CD4-positive, alpha-beta T cell treated with Interleukin-4 for 4 hours (primary cell): ENCODE measurements at regions not wholly inside any gene's neighbourhood (a gene's known extent, or its start where the extent isn't known, plus 50 kb on each side); places are given as distances from the start of the nearest gene placed in this dataset.

ENCODE experiments used
- DNase-seq: peaks from one replicate; pipeline ENCODE4 v3.0.0-alpha.2; 2020

DNA sequence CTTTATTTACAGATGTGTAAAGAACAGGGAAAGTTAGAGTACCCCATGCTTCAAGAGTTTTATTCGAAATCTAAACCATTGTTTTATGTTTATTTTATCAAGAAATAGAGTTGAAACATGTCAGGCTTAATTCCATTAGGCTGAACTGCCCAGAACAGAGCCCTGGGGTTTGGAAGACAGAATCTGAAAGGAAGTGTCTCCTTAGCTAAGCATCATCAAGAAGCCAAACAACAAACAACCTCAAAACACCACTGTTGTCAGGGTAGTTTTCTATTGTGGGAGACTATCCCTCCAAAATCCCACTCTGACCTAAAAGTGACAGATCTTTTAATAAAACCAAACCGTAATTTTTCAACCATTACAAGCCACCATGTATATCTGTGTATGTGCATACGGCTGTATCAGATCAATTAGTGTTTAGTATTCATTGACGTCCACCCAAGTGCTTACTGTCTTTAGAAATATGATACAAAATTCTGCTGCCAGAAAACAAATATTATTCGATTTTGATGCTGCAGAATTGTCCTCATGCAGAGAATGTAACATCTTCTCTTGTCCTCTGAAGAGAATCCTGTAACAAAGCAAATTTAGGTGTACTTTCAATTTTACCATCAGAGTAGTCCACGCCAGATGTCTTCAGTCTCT, 271.9 kb upstream of the TMEM161B start:
- no peak for DNase-seq

DNA sequence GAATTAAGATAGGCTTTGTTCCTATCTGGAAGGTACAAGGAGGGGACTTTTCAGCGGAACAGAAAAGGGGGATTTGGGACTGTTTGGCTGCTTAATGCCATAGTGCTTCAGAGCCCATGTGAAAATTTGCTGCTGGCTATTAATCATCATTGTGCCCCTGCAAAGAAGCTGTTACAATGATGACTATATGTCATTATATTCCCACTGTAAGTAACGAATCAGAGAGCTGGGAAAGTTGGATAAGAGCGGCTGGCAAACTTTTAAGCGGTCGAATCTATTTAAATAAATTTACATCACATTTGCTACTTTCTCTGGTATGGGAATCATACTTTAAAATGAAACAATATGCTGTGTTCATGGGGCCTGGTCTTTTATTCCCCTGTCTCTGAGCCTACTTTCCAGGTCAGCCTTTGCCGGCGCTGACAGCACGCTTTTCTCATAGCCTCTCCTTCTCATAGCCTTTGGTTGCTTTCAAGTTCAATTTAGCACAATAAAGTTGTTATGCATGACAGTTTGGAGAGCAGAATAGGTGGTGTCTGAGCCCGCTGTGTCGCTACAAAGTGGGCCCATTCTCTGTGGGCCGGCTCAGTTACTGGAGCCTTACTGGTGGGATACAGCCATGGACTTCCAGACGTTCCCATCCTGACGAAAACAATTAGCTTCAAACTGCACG, 271.2 kb upstream of the TMEM161B start:
- no peak for DNase-seq

DNA sequence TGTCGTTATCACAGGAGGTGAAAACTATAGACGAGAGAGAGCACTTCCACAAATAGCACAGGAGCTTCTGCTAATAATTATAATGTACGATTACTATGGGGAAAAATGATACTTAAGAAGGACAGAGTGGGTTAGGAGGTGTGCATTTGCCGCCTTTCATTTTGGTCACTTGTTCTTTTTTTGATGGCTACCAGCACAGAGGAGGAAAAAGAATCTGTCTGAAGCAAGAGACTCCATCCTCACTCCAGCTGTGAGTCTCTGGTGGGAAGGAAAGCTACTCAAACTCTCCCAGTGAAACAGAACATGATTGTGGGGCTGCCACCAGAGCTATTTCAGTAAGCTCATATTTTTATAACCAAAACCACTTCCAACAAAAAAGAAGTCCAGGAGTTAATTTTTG, 270.4 kb upstream of the TMEM161B start:
- DNase-seq = no peak

DNA sequence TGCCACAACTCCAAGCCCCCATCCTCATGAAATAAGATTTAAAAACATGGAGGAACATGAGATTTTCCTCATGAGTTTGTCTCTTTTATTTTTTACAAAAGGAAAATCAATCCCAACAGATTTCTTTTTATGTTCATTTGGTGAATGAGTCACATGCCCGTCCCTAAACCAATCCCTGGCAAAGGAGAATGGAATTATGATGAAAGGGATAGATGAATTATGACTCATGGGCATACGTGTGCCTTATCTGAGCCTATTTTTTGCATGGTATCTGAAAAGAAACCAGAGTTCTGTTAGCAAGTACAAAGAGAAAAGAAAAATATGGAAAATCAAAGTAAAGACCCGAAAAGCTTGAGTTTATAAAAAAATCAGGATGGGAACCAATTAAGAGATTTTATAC, 267.5 kb upstream of the TMEM161B start:
- DNase-seq = no peak

DNA sequence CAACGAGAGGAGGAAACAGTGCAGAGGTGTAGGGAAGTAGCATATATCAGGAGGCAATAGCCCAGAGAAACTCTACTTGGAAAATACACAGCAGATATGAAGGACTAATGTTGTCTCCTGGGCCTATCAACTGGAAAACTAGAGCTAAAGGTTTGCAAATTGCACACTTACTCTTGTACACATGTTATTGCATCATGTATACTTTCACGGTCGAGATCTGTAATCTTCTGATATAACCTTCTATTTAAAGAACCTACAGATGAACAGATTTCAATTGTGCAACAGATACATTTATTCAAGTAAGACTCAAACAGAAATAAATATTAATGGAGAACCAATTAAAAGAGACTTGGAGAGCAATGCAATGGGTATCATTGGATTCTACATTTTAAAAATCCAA, 256.3 kb upstream of the TMEM161B start:
- no peak for DNase-seq

DNA sequence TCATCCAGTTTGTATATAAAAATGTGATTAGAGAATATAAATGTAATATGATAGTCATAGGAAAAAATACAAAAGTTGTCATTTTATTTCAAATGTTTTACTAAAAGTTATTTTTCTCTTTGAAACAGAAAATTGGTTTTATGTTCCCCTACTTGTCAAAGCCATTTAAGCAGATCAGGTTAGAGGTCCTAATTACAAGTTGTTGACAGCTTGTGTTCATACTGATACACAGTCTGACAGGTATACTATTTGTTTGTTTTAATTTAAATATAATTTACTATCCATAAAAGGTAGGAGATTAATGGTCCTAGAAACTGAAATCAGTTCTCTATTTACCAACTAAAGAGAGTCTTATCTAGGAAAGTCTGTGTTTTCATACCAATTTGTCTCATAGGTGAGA, 250.4 kb upstream of the TMEM161B start:
- DNase-seq = no peak

DNA sequence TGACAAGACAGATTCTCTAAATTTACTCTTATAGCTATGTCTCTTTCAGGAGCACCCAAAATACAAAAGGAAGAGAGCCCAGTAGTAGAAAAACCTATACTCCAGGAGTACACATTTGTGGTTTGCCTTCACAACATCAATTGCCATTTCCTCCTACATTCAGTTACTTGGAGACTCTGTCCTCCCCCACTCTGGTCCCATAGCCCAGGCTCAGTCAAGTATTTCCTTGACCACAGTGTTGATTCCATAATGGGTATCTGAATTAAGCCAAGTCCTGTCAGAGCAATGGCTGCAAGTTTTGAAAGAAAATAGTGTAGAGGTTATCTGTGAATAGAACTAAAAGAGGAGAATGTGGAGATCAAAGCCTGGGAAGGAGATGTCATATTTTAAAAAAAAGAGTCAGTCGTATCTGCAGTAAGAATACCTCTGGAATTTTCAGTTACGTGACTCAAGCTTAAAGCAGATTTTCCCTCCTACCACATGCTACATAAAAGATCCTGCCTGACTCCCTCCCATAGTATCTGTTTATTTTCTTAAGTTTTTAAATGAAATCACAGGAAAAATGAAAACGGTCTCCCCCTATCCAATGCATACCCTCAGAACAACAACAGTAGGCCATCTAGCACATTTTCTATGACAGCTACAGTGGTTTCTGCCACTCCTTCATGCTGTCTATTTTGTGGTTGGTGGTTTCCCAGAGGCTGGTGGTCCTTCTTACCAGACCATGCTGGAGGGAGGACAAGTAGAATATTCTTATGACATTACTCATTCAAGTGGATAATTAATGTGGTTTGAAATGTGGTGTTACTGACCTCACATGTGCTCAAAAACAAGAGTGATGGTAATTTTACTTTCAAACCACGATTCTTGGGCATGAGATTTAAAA, 249.7 kb upstream of the TMEM161B start:
- DNase-seq = no peak

DNA sequence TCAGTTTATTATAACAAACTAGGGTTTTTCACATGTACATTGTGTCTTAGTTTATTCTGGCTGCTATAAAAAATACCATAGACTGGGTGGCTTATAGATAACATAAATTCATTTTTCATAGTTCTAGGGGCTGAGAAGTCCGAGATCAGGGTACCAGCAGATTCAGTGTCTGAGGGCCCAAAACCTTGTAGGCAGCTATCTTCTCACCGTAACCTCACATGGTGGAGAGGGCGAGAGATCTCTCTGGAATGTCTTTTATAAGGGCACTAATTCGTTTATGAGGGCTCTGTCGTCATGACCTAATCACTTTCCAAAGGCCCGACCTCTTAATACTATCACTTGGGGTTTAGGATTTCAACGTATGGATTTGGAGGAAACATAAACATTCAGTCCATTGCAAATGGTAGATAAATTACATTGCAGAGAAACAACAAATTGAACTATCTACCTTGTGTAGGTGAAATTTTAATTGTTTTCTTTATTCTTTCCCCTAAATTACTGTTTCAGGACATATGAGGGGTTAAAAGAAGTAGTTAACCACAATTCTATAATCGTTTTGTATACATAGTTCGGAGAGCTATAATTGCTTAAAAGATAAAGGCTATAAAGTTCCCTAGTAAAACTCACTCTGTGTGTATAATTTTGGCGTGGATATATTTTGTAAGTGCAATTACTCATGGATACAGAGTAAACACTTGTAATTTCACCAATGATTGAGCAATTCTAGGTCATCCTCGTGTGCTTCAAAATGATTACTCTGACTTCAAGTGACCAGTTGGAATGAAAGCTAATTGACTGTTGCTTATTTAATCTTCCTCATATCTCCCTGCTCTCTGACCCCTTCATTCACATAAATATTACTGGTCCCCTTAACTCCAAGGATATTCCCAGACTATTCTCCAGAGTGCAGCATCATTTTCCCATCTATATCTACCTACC, 247.5 kb upstream of the TMEM161B start:
- DNase-seq = no peak

DNA sequence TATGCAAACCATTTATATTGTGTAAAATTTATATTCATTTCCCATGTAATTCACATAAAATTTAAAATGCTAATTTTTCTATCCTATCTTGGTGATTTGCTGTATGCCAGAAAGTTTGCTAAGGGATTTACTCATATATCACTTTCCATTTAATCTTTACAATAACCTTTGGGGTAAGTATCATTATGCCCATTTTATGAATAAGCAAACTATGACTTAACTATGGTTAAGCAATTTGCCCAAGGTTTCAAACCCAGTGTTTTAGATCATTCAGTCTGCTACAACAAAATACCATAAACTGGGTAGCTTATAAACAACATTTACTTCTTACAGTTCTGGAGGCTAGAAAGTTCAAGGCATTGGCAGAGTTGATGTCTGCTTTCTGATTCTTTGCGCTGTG, 246.4 kb upstream of the TMEM161B start:
- no peak for DNase-seq

DNA sequence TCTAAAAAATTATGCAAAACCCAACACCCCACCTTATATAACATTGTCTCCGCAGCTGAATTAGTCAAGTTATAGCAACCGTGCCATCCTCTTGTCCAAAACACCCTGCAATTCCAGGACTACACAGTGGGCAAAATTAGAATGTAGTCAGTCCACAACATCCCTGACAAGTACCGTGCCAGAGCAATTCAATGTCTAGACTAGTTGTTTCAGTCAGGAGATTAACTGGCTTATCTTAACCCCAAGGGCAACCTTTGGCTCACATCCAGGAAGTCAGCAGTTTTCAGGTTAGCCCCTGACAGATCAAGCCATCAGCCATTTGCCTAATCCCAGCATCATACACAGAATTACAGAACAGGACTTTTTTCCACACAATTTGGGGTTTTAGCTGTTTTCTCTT, 240.8 kb upstream of the TMEM161B start:
- DNase-seq = no peak

DNA sequence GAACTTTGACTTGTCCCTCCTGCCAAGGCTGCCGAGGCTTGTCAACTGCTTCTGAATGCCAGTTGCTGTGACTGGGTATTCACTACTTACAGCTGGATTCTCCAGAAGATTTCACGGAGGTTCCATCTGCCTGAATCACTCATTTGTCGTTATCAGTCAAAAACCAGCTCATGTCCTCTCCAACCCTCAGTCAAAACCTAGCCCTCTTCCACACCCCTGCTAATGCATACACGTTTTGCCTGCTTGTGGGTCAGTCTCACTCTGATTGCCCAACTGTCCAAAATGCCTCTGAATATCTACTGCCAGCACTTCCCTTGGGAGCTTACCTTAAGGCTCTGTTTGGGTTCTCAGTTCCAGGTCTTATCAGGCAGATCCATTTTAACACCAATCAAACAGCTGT, 238.6 kb upstream of the TMEM161B start:
- DNase-seq = no peak

DNA sequence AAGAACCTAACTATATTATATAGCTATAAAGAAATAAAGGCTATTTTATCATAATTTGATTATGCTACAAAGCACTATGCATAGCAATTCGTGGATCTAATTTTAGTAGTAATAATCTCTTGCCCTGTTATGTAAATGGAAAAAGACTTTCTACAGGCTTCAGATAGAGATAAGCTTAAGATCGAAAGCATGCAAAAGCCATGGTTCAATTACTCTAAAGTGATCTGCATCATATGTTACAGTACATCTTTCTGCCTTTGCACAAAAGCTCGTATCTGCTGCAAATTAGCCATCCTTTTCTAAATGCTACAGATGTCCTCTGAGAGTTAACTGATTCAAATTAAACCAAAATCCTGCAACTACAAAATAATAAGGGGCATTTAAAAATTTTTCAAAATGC, 234.8 kb upstream of the TMEM161B start:
- DNase-seq = no peak

DNA sequence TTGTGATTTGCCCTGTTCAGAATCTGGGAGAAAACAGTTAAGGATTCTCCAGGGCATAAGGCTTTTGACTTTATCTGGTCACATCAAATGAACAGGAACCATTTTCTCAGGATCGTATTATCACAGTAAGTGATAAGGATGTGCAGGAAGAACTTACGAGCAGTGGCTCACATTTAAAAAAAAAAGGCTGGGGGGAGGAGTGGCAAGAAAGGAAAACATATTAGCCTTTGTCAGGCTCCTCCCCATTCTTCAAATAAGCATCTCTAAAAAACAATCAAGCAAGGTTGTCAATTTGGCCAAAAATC, 234.3 kb upstream of the TMEM161B start:
- DNase-seq = peak; percentile 1

DNA sequence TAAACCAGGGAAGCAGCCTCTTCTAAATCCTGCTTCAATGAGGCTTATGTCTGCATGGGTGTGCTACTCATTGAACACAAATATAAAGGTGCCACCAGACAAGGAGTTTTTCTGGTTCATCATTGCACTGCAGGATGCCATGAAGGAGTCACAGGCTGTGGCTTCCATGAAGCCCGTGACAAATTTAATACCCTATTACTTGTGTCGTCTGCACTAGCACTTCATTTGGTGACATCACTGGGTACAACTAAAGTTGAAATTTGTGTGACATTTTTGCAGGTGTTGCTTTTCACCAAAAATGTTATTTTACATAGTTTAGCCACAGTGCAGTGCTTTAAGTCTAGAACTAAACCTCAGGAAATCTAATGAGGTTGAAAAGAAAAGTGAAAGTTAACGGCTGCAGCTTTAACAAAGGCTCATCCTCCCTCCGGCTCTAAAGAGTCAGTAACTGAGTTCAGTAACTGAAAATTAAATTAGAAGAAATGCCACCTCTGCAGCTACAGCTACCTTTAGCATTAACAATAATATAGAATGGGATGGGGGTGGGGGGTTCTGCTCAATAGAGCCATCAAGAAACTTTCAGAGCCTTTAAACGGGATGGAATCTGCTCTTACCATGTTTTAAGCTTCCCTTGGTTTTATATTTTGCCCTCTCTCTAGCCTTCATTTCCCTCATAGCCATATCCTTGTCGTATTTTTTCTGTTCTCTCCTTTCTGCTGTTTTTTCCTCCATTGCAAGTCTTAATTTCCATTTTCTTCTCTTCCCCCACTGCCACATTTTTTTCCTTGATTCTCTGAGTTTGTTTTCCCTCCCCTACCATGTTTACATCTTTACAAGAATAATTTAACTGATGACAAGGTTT, 233.8 kb upstream of the TMEM161B start:
- DNase-seq = peak; percentile 42

DNA sequence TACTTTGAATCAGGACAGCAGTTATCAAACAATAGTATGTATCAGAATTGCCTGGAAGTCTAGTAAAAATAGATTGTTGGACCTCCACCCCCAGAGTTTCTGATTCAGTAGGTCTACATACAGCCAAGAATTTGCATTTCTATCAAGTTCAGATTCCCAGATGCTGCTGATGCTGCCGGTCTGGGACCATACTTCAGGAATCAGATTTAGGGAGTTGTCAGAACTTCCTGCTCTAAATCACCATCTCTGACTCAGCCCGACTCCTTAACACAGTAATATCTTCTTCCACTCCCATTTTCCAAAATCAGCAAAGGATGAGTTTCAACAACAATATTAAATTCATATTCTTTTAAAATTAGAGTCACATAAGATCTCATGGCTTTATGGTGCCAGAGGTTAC, 227.2 kb upstream of the TMEM161B start:
- no peak for DNase-seq

DNA sequence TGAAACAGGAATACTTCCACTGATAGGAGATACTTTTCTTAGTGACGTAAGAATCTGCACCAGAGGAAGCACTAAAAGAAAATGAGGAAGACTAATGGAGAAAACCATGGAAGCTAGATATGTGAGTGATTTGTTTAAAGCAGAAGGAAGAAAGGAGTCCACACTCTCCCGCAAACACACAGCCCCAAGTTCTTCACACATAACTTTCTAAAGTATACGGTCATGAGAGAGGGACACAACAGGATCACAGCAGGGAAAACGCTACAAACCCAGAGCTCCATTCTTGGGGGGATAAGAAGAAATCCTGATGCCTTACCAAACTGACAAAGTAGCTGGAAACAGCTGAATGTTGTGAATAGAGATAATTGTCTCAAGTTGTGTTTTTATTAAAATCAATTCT, 222.2 kb upstream of the TMEM161B start:
- no peak for DNase-seq

DNA sequence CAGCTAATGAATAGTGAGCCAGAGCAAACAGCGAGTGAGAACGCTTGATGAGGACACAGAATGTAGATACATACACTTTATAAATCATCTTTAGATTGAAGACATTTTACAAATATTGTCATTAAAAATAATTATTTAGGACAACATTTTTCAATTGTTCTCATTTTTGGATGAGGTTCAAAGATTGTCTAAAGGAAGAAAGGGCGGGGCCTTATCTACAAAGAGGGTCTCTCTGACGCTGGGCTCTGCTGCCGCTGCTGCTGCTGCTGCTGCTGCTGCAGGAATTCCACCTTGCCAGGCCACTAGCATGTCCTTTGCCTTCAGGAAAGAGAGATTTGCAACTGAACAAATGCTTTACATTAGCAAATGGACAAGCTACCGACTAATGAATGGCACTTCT, 220.7 kb upstream of the TMEM161B start:
- DNase-seq = no peak

DNA sequence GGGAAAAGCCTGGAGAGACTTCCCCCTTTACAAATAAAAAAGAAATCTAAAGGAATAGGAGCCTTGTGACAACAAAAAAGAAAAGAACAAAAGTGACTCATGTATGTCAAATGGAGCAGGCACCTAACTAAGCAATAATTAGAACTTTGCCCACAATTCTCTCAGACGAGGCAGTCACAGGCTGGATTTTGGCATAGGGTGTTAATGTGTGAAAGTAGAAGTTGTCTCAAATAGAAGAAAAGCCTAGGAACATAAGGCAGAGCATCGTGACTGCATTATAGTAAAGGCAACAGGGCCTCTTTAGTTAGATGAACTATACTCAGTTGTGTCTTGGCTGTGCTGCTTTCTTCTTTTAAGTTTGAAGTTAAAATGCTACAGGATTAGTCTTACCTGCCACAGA, 219.9 kb upstream of the TMEM161B start:
- DNase-seq = no peak

DNA sequence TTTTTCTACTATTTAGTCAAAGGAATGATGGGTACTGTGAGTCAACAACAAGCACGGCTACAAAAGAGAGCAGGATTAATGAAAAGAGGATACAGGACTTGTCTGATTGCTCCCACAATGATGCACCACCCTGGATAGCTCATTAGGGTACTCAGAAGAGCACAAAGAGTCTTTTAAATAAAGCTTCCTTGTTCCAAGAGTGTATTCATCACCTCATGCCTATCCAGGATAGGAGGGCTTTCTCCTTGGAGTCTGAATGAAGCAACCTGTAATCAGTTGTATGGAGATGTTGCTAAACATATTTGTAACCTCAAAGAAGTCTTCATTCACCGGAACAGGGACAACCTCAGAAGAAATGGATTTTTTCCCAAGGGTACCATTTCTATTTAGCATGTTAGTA, 219.5 kb upstream of the TMEM161B start:
- no peak for DNase-seq

DNA sequence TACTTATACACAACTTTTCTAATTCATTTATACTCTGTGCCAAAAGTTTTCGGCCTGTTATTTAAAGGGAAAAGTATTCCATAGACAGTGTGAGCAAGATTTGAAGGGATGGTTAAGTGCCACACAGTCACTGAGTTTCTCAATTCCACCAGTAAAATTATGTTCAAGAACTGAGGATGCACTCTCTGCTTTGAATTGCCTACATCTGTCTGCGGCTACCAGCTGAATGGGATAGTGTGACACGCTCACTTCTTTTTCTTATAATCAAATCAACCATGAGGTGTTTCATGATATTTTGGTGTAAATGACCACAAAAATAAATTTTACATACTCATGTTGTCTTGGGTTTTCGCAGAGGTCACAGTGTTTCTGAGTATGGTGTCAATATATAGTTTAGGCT, 218.4 kb upstream of the TMEM161B start:
- no peak for DNase-seq

DNA sequence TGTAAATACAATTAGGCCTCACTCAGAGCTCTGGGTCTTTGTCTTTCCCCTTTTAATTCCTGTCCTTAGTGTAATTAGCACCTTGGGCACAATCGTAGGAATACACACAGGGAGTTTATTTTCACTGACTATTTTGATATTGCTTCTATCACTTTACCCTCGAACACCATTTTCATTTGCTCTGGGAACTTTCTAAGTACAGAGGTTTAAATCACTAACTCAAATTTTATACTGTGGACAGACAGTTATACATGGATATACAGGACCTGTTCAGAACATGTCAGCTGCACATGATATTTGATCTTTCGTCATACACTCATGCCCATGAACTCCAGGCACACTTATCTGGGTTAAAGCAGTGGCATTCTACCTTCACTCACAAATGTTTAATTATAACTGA, 217.8 kb upstream of the TMEM161B start:
- DNase-seq = no peak

DNA sequence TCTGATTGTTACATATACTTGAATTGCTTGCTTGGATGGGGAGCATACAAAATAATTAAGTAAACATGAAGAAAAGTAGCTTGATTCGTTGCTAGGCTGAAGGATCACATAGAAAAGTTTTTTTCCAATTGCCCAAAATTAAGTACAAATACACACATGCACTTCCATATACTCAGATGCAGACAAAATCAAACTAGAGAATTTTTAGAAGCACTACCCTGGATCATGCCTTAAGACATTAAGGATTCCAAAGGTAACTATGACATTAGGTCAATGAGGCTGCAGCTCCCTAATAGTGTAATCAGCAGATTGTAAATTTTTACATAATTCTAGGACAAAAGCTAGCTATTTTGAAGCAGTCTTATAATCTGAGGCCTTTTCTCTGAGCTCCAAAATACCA, 216.9 kb upstream of the TMEM161B start:
- no peak for DNase-seq
